HG02884 (cell line): ENCODE measurements at regions not wholly inside any gene's neighbourhood (a gene's known extent, or its start where the extent isn't known, plus 50 kb on each side); places are given as distances from the start of the nearest gene placed in this dataset.
"Not testable (repeated sequence)": the region's sequence is repeated elsewhere in the genome, so short reads cannot be mapped to it uniquely, and the experiment has no call there.

Experiments used
- ATAC-seq: cut with Tn5 transposase; IDR thresholded peaks from one replicate; pipeline ENCODE4 v1.9.1; 2021; ENCODE audit warnings: mild to moderate bottlenecking, moderate library complexity; ENCODE audit not compliant: unreplicated experiment

DNA sequence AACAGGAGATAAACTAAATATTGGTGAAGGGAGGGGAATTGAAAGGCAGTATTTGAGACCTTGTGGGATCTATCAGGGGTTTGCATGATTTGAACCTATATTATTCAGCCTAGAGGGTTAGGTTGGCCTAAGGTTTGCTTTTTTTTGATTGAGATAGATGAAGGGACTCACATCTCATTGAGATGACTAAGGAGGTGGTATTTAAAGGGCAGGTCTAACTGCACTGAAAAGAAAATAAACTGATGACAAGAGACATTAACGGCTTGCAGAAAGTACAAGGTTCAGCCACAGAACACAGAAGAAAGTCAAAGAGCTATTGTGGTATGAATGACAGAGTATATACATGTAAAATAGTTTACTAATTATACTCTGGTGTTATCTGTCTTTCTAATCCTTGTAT is 412.7 kb downstream of the CDH10 start:
- ATAC-seq: no peak

DNA sequence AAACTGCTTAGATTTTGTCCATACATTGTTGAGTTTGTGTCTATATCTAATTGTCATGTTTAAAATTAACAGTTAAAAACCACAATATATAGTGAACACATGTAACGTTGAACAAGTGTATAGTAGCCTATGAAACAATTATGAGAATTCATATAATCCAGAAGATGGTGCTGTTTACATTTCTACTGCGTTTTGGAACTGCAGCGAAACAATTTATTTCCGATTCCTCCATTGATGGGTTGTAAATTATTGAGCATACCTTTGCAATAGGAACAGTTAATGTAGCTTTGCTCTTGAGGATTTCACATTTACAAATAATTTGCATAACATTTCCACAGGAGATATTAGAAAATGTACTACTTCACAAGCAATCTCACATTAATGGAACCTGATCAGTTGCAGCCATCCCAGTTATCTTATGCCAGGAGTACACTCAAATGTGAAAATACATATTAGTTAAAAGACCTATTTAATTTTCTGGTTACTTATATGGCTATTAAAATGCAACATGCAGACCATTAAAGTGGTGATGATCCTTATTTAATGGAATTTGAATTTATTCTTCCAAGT is 411.8 kb downstream of the CDH10 start:
- no peak for ATAC-seq

DNA sequence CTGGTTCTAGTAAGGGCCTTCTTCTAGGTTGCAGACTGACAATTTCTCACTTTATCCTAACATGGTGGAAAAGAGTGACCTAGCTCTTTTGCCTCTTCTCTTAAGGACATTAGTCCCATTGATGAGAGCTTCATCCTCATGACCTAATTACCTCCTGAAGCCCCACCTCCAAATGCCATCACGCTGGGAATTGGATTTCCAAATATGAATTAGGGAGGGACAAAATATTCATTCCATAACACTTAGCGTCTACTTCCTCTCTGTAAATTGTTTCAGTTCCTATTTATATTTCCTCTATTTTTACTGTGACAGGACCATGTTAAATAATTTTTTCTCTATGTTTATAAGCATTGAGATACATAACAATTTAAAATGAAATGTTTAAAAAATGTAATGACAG is 408.8 kb downstream of the CDH10 start:
- no peak for ATAC-seq

DNA sequence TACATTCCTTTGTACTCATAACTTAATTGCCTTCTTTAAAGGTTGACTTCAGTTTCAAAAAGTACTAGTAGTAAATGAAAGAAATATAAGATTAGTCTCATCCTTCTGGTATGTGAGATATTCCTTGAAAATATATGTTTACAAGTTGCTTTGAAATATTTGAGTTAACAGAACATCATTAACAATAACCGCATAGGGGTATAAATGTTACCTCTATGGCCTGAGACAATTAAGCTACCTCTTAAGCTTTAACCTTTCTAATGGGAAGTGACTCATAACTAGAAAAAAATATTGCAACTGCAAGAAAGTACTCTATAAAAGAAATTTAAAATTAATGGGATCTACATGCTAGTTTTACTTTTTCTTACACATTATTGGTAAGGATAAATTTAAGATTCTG is 399.0 kb downstream of the CDH10 start:
- ATAC-seq: no peak

DNA sequence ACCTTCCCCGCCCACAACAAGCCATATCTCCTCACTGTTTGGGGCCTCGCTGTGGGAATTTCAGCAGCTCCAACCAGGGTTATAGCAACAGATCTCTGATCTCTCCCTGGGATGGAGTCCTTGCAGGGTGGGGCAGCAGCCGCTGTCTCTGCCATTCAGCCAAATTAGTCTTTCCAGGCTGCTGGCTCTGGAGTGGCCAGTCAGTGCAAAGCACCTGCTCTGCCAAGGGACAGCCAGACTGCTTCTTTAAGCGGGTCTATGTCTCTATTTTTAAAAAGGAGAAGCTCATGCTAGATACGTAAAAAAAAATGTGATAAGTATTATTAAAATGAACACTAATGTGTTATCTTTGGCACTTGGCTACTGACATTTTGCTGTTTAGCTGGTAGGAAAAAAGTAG is 380.2 kb downstream of the CDH10 start:
- no peak for ATAC-seq

DNA sequence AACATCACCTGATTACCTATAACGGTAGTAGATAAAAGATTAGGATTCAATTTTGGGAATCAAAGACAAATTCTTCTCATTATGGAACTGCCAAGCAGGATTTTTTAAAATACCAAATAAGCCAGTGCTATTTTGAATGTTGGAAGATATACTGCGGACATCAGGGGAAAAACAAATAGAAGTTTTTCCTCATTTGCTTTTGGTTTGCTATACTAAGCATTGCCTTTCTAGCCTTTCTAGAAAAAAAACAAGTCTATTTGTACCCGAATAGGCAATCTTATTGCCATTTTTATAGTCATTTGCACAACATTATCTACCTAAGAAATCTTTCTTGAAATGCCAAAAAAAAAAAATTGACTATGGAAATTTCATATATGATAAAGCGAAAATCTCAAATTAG is 379.5 kb downstream of the CDH10 start:
- ATAC-seq: no peak

DNA sequence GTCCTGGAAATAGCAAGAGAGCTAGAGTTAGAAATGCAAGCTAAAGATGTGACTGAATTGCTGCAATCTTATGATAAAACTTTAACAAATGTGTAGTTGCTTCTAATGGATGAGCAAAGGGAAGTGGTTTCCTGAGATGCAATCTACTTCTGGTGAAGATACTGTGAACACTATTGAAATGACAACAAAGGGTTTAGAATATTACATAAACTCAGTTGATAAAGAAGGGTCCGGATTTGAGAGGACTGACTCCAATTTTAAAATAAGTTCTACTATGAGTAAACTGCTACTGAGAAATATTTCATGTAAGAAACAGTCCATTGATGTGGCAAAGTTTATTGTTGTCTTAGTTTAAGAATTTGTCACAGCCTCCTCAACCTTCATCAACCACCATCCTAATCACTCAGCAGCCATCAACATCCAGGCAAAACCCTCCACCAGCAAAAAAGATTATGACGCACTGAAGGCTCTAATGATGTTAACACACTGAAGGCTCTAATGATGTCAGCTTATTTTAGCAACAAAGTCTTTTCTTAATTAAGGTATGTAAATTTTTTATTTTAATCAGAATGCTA is 376.2 kb downstream of the CDH10 start:
- ATAC-seq: no peak

DNA sequence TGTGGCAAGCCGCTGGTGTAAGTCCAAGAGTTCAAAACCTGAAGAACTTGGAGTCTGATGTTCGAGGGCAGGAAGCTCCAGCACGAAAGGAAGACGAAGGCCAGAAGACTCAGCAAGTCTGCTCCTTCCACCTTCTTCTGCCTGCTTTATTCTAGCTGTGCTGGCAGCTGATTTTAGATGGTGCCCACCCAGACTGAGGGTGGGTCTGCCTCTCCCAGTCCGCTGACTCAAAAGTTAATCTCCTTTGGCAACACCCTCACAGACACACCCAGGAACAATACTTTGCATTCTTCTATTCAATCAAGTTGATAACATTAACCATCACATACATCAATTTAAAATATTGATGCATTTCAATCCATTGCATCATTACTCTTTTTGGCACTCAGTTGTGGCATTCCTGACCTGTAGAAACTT is 373.1 kb downstream of the CDH10 start:
- ATAC-seq: not testable (repeated sequence)

DNA sequence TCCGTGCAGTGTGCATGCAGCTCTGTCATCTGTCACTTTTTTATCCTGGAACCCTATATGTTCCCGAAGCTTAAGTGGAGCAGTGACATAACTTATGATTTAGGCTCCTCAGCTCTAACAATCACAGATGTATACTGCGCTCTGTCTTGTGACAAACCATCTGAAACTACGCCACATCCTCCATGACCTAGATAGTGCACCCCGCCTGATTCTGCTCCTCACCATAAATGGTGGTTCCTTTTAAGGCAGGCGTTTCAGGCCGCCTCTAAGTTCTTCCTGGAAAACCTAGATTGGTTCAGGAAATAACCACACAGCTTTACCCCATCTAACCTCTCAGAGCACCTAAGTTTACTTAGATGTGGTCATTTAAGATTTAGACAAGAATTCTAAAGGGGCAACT is 372.0 kb downstream of the CDH10 start:
- ATAC-seq: no peak

DNA sequence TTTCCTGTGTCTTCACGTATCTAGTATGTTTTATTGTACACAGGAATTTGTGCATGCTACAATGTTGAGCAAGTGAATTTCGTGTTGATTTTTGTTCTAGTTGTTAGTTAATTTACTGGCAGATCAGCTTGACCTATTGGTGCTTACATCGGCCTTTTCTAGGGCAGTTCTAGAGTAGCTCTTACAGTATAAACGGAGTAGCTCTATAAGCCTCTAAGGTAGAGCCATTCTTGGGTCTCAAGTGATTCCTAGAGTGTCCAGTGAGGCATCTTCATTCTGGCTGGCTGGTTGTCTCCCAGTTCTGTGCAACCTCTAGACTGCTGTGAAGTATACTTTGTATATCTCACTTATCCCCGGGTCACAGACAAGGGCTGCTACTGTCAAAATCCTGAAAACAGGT is 364.6 kb downstream of the CDH10 start:
- ATAC-seq: no peak

DNA sequence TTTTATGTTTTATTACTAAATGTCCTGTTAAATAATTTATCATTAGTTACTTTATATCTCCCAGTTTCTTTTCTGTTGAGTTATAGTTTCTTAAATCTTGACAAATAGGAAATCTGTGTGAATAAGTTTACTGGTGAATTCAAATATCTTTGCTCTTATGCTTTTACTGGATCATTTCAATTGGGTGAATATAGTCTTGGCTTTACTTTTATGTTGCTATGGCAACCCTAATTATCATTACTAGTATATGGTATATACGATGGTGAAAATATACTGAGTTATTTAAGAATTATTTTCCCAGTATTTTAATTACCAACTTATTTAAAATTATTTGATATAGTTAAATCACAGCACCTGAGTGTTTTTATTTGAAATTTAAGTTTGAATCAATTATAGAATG is 363.0 kb downstream of the CDH10 start:
- no peak for ATAC-seq

DNA sequence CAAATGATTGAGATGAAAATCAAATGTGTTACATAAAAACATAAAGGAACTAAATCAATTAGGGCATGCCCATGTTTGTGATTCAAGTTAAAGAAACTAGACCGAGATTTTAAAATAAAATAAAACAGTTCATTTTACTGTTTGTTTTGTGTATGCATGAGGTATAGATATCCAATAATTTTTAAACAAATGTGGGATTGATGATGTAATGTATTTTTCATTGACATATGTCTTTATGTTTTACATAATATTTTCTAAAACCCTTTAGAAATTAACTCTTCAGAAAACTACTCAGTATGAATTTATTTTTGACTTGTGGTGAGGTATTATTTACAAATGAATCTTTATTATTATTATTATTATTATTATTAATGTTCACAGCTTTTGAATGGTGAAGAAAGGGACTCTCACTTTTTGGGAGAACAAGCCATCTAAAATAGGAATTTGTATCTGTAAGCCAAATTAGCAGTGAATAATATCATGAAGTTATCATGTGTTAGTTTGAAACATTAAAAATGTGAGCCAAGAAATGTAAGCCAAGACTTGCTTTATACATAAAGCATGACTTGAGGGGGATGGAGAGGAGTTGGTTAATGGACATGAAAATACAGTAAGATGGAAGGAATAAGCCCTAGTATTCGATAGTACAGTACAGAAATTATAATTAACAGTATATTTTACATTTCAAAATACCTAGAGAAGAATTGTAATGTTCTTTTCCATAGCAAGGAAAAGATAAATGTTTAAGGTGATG is 355.0 kb downstream of the CDH10 start:
- ATAC-seq: no peak

DNA sequence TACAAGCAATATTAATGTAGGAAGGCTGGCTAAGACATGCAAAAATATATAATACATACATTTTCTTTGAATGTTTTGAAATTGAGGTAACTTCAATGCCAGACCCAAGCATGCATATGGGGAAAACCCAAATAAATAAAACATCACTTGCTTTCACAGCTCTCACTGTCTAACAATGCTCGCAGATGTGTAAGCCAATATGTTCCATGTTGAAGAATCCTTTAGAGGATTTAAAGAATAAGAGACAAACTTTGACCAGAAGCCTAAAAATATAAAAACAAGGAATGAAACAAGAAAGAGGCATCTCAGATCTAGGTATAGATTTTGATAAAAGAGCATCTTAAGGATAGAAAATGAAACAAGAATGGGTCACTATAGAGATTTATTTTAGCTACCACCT is 354.2 kb downstream of the CDH10 start:
- no peak for ATAC-seq

DNA sequence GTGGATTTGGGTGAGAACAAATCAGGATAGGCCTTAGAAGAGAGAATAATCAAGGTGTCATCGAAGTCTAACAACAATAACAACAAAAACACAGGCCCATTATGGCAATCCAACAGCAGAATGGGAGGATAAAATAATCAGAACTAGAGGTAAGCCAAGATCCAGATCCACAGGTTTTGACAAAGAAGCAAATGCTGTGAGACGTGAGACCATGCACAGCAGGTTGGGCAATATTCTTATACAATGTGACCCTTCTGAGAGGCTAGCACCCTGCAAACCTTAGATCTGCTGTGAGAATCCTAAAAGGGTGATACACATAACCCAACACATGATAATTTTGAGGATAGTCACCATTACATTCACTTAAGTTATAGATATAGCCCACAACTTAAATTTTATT is 352.9 kb downstream of the CDH10 start:
- ATAC-seq: no peak

DNA sequence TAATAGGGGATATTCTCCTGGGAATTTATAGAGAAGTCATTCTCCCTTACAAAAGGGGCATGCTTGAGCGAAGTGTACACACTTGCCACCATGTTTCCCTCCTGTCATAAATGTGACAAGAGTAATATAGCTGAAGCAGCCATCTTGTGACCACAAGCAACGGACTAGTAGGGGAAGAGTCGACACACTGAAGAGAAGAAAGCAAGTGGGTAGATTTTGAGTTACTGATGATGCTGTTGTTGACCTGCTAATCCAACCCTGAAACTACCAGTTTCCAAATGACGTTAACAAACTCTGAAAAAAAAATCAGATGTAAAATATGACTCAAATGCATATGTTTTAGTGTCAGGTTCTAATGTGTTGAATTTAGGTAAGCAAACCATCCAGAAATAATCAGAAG is 350.4 kb downstream of the CDH10 start:
- ATAC-seq: no peak

DNA sequence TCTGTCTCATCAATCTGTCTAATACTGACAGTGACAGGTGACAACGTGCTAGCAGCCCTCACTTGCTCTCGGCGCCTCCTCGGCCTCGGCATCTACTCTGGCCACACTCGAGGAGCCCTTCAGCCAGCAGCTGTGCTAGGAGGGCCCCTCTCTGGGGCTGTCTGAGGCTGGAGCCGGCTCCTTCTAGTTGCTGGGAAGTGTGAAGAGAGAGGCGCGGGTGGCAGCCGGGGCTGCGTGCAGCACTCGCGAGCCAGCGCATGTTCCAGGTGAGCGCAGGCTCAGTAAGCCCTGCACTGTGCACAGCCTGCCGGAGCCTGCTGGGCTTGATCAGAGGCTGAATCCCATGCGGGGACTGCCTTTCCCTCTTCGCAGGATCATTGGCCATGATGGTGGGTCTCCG is 330.7 kb downstream of the CDH10 start:
- no peak for ATAC-seq

DNA sequence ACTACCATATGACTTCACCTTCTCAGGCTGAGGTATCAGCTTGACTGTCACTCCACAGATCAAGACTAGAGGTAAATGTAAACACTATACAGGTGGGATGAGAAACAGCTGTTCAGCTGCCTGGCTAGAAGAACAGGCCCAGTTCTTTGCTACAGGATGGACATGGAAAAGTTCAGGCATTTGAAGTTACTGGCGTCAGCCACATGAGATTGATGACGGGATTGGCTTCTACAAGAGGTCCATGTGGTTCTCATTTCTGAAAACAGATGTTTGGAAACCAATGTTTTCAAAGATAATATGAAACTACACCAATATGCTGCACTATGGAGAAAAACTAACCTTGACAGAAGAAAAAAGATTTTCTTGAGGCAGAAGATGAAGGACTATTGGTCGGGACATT is 324.1 kb downstream of the CDH10 start:
- no peak for ATAC-seq

DNA sequence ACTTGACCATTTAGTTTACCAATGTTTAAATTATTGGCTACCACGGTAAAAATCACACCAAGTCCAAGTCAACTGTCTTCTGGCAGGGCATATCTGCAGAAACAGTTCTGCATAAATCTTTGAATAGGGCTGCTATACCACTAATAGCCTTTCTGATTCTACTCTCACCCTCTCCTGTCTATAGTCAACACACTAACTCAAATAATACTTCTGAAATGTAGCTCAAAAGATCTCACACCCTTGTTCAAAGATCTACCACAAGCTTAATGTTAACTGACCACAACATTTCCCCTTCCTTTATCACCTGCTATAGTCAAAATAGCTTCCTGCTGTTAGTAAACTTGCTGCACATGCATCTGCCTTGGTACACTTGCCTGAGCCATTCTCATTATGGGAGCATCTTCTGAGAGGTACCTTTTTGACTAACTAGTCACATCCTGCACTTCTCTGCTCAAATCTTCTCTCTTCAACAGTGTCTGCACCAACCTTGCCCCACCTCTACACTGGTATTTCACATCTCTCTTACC is 319.4 kb downstream of the CDH10 start:
- no peak for ATAC-seq

DNA sequence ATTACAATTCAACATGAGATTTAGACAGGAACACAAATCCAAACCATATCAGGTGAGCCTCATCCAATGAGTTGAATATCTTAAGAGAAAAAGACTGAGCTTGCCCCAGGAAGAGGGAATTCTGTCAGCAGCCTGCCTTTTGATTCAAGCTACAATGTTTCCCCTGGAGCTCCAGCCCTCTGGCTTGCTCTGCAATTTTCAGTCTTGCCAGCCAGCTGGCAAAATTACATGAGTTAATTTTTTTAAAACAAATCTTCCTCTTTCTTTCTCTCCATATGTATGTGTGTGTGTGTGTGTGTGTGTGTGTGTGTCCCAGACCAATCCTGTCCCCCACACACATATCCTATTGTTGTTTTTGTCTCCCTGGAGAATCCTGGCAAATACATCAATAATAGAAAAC is 313.2 kb downstream of the CDH10 start:
- no peak for ATAC-seq

DNA sequence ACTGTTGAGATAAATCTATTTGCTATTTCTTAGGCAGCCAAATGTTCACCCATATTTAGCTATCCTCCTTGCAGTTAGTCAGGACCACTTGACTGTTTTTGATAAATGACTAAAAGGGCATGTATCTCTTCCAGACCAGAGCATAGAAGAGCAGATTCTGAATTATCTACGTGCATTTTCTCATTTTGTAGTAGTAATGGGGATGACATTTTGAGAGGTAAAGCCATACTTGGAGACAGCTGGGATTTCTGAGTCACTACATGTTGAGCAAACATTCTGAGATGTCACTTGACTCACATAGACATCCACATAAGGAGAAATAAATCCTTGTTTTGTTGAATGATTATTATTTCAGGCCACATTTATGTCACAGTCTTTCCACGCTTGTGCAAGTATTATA is 297.6 kb downstream of the CDH10 start:
- ATAC-seq: no peak

DNA sequence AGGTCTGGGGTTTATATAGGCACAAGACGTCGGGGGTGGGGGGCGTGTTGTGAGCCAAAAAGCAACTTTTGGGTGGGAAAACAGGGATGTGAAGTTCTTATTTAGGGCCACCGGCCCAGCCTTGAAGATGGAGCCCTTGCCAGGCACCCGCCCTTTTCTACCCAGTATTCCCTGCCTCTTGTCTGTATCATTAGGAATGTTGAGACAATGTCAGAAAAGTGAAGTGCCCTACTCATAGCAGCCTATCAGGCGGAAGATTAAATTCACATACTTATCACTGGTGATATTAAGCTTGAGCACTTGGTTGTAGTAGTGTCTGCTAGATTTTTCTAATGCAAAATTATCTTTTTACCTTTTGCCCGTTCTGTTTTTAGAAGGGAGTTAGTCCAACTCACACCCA is 293.5 kb downstream of the CDH10 start:
- ATAC-seq: no peak

DNA sequence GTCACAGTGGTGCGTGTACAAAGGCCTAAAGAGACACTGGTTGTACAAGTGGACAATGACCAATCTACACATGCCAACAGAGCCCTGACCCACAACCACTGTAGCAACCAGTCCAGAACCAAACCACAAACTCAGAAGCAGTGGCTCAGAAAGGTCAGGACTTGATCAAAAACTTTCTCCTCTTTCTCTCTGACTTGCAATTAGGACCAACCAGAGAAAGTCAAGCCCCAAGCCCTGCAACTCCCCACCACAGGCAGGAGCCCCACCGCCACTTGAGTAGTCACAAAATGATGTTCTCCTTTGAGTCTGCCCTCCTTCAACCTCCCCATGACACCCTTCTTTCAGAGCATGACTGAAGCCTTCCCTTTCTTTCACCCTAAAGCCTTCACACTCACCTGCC is 291.8 kb downstream of the CDH10 start:
- no peak for ATAC-seq
